AG09319 (cell line): ENCODE measurements at regions not wholly inside any gene's neighbourhood (a gene's known extent, or its start where the extent isn't known, plus 50 kb on each side); places are given as distances from the start of the nearest gene placed in this dataset.

Experiments used
- DNase-seq: peaks from one replicate; pipeline ENCODE4 v3.0.0-alpha.2; 2010; ENCODE audit warnings: low read depth; ENCODE audit errors: extremely low read depth
- TF ChIP-seq, protein P1 (sequence below): IDR thresholded peaks from 2 replicates; pipeline ENCODE4 v1.5.1; 2011; ENCODE audit warnings: low read depth, mild to moderate bottlenecking, inconsistent platforms, low read length, moderate library complexity

DNA sequence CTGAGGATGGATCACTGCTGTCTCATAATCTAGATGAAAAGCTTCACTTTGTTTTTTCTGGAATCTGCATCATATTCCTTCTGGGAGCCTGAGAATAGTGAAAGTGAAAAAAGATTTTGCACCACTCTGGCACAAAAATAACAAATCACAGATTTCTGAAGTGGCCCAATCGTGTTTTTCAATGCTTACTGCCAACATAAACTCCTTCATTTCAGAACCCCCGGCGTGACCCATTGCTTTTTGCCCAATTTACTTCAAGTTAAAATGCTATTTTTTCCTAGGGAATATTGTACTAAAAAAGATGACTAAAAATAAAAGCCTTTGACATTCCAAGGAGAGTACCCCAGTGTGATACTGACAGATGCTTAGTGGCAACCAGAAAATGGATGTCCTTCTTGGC, 53.7 kb upstream of the ANK3 start:
- no peak for DNase-seq

DNA sequence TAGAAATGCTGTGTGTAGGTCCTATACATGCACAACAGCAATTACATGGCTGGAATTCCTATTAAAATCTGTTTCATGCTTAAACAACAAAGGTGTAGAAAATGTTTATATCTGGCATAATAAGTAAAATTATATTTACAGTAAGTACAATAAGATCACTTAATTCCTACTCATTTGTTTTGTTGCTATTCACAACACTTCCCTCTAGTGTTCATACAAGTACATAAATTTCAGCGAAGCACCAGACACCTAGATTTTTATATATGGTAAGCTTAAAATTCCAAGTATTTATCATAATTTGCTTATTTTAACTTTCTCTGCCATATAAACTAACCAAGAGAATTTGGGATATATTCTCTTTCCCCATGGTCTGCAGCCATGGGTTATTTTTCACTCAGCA, 51.8 kb upstream of the ANK3 start:
- no peak for DNase-seq
- TF ChIP-seq, protein P1, sequence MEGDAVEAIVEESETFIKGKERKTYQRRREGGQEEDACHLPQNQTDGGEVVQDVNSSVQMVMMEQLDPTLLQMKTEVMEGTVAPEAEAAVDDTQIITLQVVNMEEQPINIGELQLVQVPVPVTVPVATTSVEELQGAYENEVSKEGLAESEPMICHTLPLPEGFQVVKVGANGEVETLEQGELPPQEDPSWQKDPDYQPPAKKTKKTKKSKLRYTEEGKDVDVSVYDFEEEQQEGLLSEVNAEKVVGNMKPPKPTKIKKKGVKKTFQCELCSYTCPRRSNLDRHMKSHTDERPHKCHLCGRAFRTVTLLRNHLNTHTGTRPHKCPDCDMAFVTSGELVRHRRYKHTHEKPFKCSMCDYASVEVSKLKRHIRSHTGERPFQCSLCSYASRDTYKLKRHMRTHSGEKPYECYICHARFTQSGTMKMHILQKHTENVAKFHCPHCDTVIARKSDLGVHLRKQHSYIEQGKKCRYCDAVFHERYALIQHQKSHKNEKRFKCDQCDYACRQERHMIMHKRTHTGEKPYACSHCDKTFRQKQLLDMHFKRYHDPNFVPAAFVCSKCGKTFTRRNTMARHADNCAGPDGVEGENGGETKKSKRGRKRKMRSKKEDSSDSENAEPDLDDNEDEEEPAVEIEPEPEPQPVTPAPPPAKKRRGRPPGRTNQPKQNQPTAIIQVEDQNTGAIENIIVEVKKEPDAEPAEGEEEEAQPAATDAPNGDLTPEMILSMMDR = peak; percentile 36

More for the DNA sequence above, 53.7 kb upstream of the ANK3 start:
- TF ChIP-seq, protein P1 = no peak

DNA sequence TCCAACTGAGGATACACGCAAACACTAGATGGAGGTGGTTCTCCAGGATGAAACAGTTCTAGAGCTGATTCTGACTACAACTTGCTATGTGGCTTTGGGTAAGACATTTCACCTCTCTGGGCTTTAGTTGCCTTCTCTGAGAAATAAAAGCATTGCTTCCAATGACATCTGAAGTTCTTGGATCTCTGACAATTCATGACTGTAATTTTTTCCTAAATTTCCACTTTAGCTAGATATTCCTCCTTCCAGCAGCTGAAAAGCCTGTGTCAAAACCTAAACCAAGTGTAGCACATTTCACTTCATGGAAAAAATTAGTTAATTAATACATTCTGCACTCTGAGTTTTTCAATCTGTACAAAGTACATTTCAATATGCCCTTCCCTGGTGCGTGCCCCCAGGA, 50.0 kb upstream of the ANK3 start:
- DNase-seq = no peak
- TF ChIP-seq, protein P1 = no peak
